ENCODE measurements at regions not wholly inside any gene's neighbourhood (a gene's known extent, or its start where the extent isn't known, plus 50 kb on each side); places are given as distances from the start of the nearest gene placed in this dataset.

DNA sequence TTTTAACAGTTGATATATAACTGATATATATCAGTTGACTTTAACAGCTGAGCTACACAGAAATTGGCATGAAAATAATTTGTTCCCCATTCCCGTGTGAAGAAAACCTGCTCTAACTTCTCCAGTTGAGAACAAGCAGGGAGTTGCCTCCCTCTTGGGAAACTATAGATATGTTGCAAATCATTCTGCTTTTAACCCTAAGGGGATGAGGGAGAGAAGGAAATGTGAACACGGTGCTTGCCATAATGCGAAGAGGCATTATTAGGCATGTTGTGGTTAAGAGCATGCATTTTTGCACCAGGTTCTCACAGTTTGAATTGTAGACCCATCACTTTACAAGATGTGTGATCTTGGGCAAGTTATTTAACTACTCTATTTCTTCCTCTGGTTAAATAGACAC, 453.7 kb downstream of the TENT5A start:
- TF ChIP-seq, protein P1, sequence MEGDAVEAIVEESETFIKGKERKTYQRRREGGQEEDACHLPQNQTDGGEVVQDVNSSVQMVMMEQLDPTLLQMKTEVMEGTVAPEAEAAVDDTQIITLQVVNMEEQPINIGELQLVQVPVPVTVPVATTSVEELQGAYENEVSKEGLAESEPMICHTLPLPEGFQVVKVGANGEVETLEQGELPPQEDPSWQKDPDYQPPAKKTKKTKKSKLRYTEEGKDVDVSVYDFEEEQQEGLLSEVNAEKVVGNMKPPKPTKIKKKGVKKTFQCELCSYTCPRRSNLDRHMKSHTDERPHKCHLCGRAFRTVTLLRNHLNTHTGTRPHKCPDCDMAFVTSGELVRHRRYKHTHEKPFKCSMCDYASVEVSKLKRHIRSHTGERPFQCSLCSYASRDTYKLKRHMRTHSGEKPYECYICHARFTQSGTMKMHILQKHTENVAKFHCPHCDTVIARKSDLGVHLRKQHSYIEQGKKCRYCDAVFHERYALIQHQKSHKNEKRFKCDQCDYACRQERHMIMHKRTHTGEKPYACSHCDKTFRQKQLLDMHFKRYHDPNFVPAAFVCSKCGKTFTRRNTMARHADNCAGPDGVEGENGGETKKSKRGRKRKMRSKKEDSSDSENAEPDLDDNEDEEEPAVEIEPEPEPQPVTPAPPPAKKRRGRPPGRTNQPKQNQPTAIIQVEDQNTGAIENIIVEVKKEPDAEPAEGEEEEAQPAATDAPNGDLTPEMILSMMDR (conservative IDR thresholded peaks at IDR 0.05) = no peak
- TF ChIP-seq ZFX (IDR thresholded peaks at IDR 0.05) = no peak
